CD14-positive monocyte (primary cell): ENCODE measurements at regions not wholly inside any gene's neighbourhood (a gene's known extent, or its start where the extent isn't known, plus 50 kb on each side); places are given as distances from the start of the nearest gene placed in this dataset.

Source experiments
- DNase-seq, 3 donors: peaks; one replicate each; pipeline ENCODE4 v3.0.0-alpha.2; 2011 to 2022
- H2AFZ ChIP-seq: 2 replicates; pipeline ENCODE4 v1.6.0; 2012; ENCODE audit warnings: mild to moderate bottlenecking, low read depth, low read length, inconsistent platforms; ENCODE audit not compliant: insufficient read depth, poor library complexity, severe bottlenecking
- H3K27ac ChIP-seq, 2 donors: 1 replicate in 1 of 2; 2 replicates in 1 of 2; pipeline ENCODE4 v1.5.1; 2012 to 2013; ENCODE audit warnings: low read length in 2 of 2, control low read depth in 1 of 2, inconsistent platforms in 1 of 2, low read depth in 1 of 2, mild to moderate bottlenecking in 1 of 2
- H3K27me3 ChIP-seq, 2 donors: one replicate each; pipeline versions ENCODE4 v1.6.0 to v1.6.1; 2011 to 2013; ENCODE audit warnings: low read length in 2 of 2; ENCODE audit not compliant: control insufficient read depth in 2 of 2, insufficient read depth in 2 of 2
- H3K36me3 ChIP-seq, 2 donors: replicated peaks in 1 of 2; 1 replicate in 1 of 2; 2 replicates in 1 of 2; pipeline versions ENCODE4 v1.5.1 to v1.6.1; 2012 to 2013; ENCODE audit warnings: low read length in 2 of 2, control low read depth in 1 of 2, inconsistent platforms in 1 of 2, mild to moderate bottlenecking in 1 of 2; ENCODE audit not compliant: insufficient read depth in 2 of 2, control insufficient read depth in 1 of 2
- H3K4me1 ChIP-seq, 2 donors: 1 replicate in 1 of 2; 2 replicates in 1 of 2; pipeline versions ENCODE4 v1.5.1 to v1.6.1; 2012 to 2013; ENCODE audit warnings: low read length in 2 of 2, control low read depth in 1 of 2, inconsistent platforms in 1 of 2, mild to moderate bottlenecking in 1 of 2, moderate library complexity in 1 of 2; ENCODE audit not compliant: insufficient read depth in 2 of 2, control insufficient read depth in 1 of 2
- H3K4me2 ChIP-seq: replicated peaks from 2 replicates; pipeline ENCODE3; 2012; ENCODE audit warnings: low read length, moderate library complexity, mild to moderate bottlenecking; ENCODE audit not compliant: poor library complexity, severe bottlenecking; ENCODE audit errors: extremely low read depth
- H3K4me3 ChIP-seq, 3 experiments: fragments of 200-600 bp in 1 of 3; sonication (generic) in 1 of 3; replicated peaks in 1 of 3; 1 replicate in 2 of 3; 2 replicates in 1 of 3; pipeline ENCODE4 v1.5.1; 2011 to 2013; ENCODE audit warnings: low read length in 3 of 3, mild to moderate bottlenecking in 3 of 3, control low read depth in 2 of 3, low read depth in 2 of 3, inconsistent platforms in 1 of 3, moderate library complexity in 1 of 3
- H3K79me2 ChIP-seq: 2 replicates; pipeline ENCODE4 v1.6.0; 2012; ENCODE audit warnings: mild to moderate bottlenecking, control low read depth, inconsistent platforms, low read length, moderate library complexity; ENCODE audit not compliant: insufficient read depth
- H3K9ac ChIP-seq: 2 replicates; pipeline ENCODE4 v1.6.0; 2017; ENCODE audit warnings: low read length, mild to moderate bottlenecking; ENCODE audit not compliant: insufficient read depth, poor library complexity, severe bottlenecking
- H3K9me3 ChIP-seq, 2 donors: replicated peaks in 1 of 2; 1 replicate in 1 of 2; 2 replicates in 1 of 2; pipeline versions ENCODE4 v1.5.1 to v1.6.1; 2012 to 2013; ENCODE audit warnings: low read length in 2 of 2, control low read depth in 1 of 2; ENCODE audit not compliant: control insufficient read depth in 1 of 2, insufficient read depth in 1 of 2
- H4K20me1 ChIP-seq: 2 replicates; pipeline ENCODE4 v1.6.0; 2012; ENCODE audit warnings: mild to moderate bottlenecking, low read length, control low read depth, moderate library complexity; ENCODE audit not compliant: insufficient read depth
- H3K27ac Mint-ChIP-seq, 7 donors: one replicate each; pipeline ENCODE4 v1.8.0; 2020; ENCODE audit warnings: mild to moderate bottlenecking in 7 of 7, mixed read lengths in 7 of 7, moderate library complexity in 6 of 7, inconsistent platforms in 2 of 7
- H3K27me3 Mint-ChIP-seq, 3 donors: one replicate each; pipeline ENCODE4 v1.8.0; 2021 to 2022; ENCODE audit warnings: low read depth in 3 of 3, mild to moderate bottlenecking in 3 of 3, mixed read lengths in 3 of 3, moderate library complexity in 3 of 3, inconsistent platforms in 1 of 3
- H3K36me3 Mint-ChIP-seq, 2 donors: one replicate each; pipeline ENCODE4 v1.8.0; 2020; ENCODE audit warnings: mixed read lengths in 2 of 2, inconsistent platforms in 1 of 2, mild to moderate bottlenecking in 1 of 2
- H3K4me1 Mint-ChIP-seq: one replicate; pipeline ENCODE4 v1.8.0; 2020; ENCODE audit warnings: mild to moderate bottlenecking, mixed read lengths
- H3K4me3 Mint-ChIP-seq, 2 donors: one replicate each; pipeline ENCODE4 v1.8.0; 2020; ENCODE audit warnings: mild to moderate bottlenecking in 2 of 2, mixed read lengths in 2 of 2, moderate library complexity in 1 of 2
- H3K9me3 Mint-ChIP-seq, 7 donors: one replicate each; pipeline ENCODE4 v1.8.0; 2020 to 2022; ENCODE audit warnings: mixed read lengths in 7 of 7, mild to moderate bottlenecking in 6 of 7, moderate library complexity in 6 of 7, inconsistent platforms in 2 of 7
- CTCF ChIP-seq: fragments of 200-600 bp; IDR thresholded peaks from one replicate; pipeline ENCODE4 v1.8.0; 2022; ENCODE audit warnings: antibody characterized with exemption, mild to moderate bottlenecking
- WGBS: methylation state at CpG from one replicate; pipeline ENCODE4 v1.1.5; 2013; ENCODE audit warnings: missing lambda C conversion rate; ENCODE audit not compliant: insufficient coverage; 5-methylcytosine and 5-hydroxymethylcytosine counted together
- intact Hi-C, 2 donors: fragments of 100-400 bp; cut with micrococcal nuclease; formaldehyde crosslinking; loops; one replicate each; pipeline versions ENCODE4 v1.15.0 to v1.15.1; 2023

- Mint-ChIP-seq H3K36me3 (no peaks in the 10 kb centered on the region), H3K4me1 (no peaks in the 10 kb centered on the region), H3K9me3 (peaks cover 0 to 3% (median 0%) of the 10 kb centered on the region in 7 donors), H3K27ac (no peak overlapping the region), H3K4me3 (no peak overlapping the region), H3K27me3 (peaks cover 0 to 11% (median 7%) of the 10 kb centered on the region in 3 donors)
- no peak overlapping the region for H3K4me3 ChIP-seq
- no peaks in the 10 kb centered on the region for H4K20me1 ChIP-seq
- H3K27ac ChIP-seq: no peak overlapping the region
- WGBS: 92% methylated on average over 5 of the region's 10 CpGs
- TF ChIP-seq CTCF: no peak
- H2AFZ ChIP-seq: no peak overlapping the region
- no peak for DNase-seq
- intact Hi-C loops: no loop called here
- H3K4me1 ChIP-seq: no peaks in the 10 kb centered on the region
- no peaks in the 10 kb centered on the region for H3K79me2 ChIP-seq
- no peak overlapping the region for H3K4me2 ChIP-seq
- H3K9me3 ChIP-seq: no peaks in the 10 kb centered on the region
- H3K9ac ChIP-seq: no peak overlapping the region
- H3K36me3 ChIP-seq: no peaks in the 10 kb centered on the region
- H3K27me3 ChIP-seq: peaks cover 0 to 2% of the 10 kb centered on the region in 2 donors
These were observed 87.6 kb downstream of the DRD1 start for GRCh38 chr5:175356428-175356827.

GRCh38 chr5:175354964-175355363 lies 89.0 kb downstream of the DRD1 start:
- H4K20me1 ChIP-seq: no peaks in the 10 kb centered on the region
- no peak overlapping the region for H3K4me3 ChIP-seq
- DNase-seq: no peak
- peaks cover 0 to 3% (median 0%) of the 10 kb centered on the region in 7 donors for H3K9me3 Mint-ChIP-seq
- H2AFZ ChIP-seq: no peak overlapping the region
- H3K9me3 ChIP-seq: no peaks in the 10 kb centered on the region
- TF ChIP-seq CTCF: no peak
- intact Hi-C loops: no loop called here
- no peak overlapping the region for H3K27ac Mint-ChIP-seq
- no peak overlapping the region for H3K4me2 ChIP-seq
- 100% methylated on average over 1 of the region's 8 CpGs for WGBS
- H3K27me3 ChIP-seq: peaks cover 0 to 2% of the 10 kb centered on the region in 2 donors
- H3K9ac ChIP-seq: no peak overlapping the region
- H3K4me1 Mint-ChIP-seq: no peaks in the 10 kb centered on the region
- no peaks in the 10 kb centered on the region for H3K4me1 ChIP-seq
- no peak overlapping the region for H3K27ac ChIP-seq
- H3K79me2 ChIP-seq: no peaks in the 10 kb centered on the region
- H3K27me3 Mint-ChIP-seq: peaks cover 0 to 11% (median 7%) of the 10 kb centered on the region in 3 donors
- H3K36me3 ChIP-seq: no peaks in the 10 kb centered on the region
- no peaks in the 10 kb centered on the region for H3K36me3 Mint-ChIP-seq
- H3K4me3 Mint-ChIP-seq: no peak overlapping the region
